ENCODE measurements at regions not wholly inside any gene's neighbourhood (a gene's known extent, or its start where the extent isn't known, plus 50 kb on each side); places are given as distances from the start of the nearest gene placed in this dataset.
"Not testable (repeated sequence)": the region's sequence is repeated elsewhere in the genome, so short reads cannot be mapped to it uniquely, and the experiment has no call there.

DNA sequence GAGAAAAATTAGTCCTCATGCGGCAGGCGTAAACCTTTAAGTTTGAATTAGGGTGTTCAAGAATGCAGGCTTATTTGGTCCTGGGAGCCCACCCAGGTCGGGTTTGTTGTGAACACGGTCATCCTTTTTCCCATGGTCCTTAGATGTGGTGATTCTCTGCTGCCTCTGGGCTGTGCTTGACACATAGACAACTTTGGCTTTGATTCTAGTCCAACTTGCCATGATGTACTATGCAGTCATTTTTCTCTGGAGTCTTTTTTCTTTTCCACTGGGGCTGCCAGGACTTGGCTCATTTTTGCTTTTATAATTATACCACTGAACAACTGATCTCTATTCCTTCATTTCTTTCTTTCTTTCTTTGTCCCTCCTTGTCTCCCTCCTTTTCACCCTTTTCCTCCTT lies 218.6 kb downstream of the SREK1 start:
- no peak for DNase-seq
- Histone ChIP-seq H3K4me3 (no peak overlapping the region), H3K27me3 (no peaks in the 10 kb centered on the region; the same call in 1 of the 2 replicates), H3K36me3 (no peaks in the 10 kb centered on the region), H3K9me3 (no peaks in the 10 kb centered on the region)

DNA sequence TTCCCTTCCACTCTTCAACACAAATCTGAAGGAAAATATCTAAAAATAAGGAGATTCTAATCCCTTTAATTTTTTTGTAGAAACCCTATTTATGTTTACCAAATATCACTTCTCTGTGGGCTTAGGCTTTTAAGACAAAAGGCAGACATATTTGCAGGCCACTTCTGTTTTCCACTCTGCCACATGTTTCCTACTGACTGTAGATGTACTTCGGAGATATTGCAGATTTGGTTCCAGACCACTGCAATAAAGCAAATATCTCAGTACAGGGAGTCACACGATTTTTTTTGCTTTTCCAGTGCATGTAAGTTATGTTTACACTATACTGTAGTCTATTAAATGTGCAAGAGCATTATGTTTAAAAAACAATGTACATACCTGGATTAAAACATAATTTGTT lies 219.0 kb downstream of the SREK1 start:
- Histone ChIP-seq H3K27me3 (no peaks in the 10 kb centered on the region; the same call in 1 of the 2 replicates), H3K36me3 (no peaks in the 10 kb centered on the region), H3K4me3 (no peak overlapping the region), H3K9me3 (no peaks in the 10 kb centered on the region)
- no peak for DNase-seq

DNA sequence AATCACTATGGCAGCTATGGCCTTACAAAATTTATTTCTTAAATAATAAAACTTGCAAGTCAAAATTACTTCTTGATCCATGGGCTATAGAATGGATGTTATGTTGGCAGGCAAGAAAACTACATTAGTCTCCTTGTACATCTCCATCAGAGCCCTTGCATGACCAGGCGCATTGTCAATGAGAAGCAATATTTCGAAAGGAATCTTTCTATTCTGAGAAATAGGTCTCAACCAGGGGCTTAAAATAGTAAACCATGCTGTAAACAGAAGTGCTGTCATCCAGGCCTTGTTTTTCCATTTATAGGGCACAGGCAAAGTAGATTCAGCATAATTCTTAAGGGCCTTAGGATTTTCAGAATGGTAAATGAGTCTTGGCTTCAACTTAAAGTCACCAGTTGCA lies 220.1 kb downstream of the SREK1 start:
- H3K4me3 ChIP-seq = no peak overlapping the region
- no peaks in the 10 kb centered on the region; the same call in 1 of the 2 replicates for H3K27me3 ChIP-seq
- no peaks in the 10 kb centered on the region for H3K9me3 ChIP-seq
- no peaks in the 10 kb centered on the region for H3K36me3 ChIP-seq
- DNase-seq = no peak

DNA sequence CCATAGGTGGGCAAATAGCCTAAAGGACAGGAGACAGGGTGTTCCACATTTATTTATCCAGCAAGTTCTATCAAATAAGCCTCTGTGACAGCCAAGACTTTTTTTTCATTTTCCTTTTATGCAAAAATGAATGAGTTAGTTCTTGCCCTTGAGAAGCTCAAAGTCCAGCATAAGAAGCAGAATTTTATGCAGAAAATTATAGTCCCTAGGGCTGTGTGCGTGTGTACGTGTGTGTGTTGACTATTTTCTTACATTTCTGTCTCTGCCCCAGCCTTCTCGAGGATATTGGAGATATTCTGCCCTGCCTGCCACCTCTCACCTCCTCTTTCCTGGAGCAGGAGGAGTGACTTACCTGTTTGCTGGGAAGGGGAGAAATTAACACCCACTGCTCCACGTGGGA lies 221.9 kb downstream of the SREK1 start:
- H3K27me3 ChIP-seq = no peaks in the 10 kb centered on the region
- DNase-seq = no peak
- no peaks in the 10 kb centered on the region for H3K36me3 ChIP-seq
- no peak overlapping the region for H3K4me3 ChIP-seq
- H3K9me3 ChIP-seq = no peaks in the 10 kb centered on the region

DNA sequence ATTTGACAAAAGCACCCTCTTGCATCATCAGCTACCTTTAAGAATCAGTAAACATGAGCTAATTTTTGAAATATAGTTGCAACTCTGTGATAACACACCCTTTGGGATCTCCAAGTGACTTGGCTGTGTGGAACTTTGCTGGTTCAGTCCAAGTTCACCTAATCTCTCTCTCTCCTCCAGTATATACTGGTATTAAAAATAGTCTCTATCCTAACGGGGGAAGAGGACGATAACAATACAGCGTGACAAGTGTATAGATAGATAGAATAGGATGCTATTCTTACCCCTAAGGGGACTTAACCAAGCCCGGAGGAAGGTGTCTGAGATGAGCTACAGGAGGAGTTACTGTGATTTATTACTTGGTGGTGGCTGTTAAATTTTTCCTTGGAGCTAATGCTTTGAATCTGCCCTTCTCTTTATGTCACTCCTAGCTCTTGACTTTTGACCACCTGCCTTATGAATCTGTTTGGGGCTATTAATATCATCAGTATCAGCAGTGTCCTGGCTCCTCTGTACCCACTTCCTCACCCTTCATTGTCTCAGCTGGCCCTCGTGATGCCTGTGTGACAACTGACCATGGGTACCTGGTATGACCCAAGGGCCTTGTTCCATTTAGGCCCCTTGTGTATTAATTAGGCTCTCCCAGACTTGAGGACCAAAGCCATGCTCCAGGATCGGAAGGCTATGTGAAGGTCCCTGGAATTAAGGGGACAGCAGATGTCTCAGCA lies 223.9 kb downstream of the SREK1 start:
- H3K27me3 ChIP-seq = no peaks in the 10 kb centered on the region
- no peak overlapping the region for H3K4me3 ChIP-seq
- DNase-seq = no peak
- H3K9me3 ChIP-seq = no peaks in the 10 kb centered on the region
- no peaks in the 10 kb centered on the region for H3K36me3 ChIP-seq

DNA sequence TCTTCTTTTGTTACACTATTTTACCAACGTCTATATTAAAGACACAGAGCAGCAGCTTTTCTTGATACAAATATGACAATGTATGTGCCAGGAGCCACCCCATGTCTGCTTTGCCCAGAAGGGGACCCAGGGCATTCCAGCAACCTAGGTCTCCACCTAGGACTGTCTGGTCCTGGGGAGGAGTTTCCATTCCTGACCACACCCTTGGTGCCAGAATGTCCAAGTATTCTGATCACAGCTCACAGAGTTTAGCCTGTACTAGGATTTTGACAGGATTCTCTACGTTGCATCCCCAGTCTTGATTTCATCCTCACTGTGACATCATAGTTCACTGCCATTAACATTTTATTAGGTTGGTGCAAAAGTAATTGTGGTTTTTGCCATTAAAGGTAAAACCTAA lies 224.7 kb downstream of the SREK1 start:
- no peak for DNase-seq
- Histone ChIP-seq H3K27me3 (no peaks in the 10 kb centered on the region), H3K4me3 (no peak overlapping the region), H3K9me3 (no peaks in the 10 kb centered on the region), H3K36me3 (no peaks in the 10 kb centered on the region)

DNA sequence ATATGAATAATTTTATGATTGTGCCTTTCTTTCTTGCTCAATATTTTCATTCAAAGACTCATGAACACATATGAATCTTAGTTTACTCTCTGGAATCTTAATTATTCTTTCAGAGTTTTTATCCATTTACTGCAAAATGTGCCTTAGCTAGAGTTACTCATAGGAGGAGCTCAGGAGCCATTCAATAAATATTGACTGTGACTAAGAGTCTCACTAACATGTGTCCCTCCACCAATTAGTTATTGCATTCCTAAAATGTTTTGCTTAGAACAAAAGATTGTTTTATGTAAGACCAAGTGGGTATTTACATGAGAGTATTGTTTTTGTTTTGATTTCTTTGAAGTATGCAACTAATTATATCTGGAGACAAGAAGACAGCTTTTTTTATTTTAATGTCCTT lies 218.4 kb upstream of the MAST4 start:
- Histone ChIP-seq H3K9me3 (no peaks in the 10 kb centered on the region), H3K27me3 (no peaks in the 10 kb centered on the region; the same call in 1 of the 2 replicates), H3K4me3 (no peak overlapping the region), H3K36me3 (no peaks in the 10 kb centered on the region)
- no peak for DNase-seq

DNA sequence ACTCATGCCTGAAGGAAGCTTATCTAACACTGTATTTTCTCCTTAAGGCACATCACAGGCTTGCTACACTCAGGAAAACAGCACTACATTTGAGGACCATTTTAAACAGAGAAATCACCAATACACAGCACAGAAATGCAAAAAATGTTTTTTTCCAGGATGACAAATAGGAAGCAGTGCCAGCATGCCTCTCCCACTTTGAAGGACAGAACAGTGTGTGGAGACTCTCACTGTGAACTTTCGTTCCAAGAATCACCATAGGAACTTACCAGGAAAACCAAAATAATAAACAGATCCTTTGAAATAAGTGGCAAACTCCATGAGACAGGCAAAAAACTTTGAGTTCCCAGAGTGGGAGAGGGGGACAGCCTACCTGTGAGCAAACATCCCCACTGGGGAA lies 217.8 kb upstream of the MAST4 start:
- no peak overlapping the region for H3K4me3 ChIP-seq
- DNase-seq = no peak

DNA sequence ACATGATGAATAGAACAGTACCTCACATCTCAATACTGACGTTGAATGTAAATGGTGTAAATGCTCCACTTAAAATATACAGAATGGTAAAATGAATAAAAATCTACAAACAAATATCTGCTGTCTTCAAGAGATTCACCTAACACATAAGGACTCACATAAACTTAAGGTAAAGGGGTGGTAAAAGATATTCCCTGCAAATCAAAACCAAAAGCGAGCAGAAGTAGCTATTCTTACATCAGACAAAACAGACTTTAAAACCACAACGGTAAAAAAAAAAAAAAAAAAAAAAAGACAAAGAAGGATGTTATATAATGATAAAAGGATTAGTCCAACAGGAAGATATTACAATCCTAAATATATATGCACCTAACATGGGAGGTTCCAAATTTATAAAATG lies 214.0 kb upstream of the MAST4 start:
- no peaks in the 10 kb centered on the region for H3K27me3 ChIP-seq
- H3K4me3 ChIP-seq = no peak overlapping the region
- H3K36me3 ChIP-seq = no peaks in the 10 kb centered on the region
- no peak for DNase-seq
- no peaks in the 10 kb centered on the region for H3K9me3 ChIP-seq

More for the DNA sequence above, 217.8 kb upstream of the MAST4 start:
- no peaks in the 10 kb centered on the region for H3K36me3 ChIP-seq
- H3K27me3 ChIP-seq = no peaks in the 10 kb centered on the region; the same call in 1 of the 2 replicates
- H3K9me3 ChIP-seq = no peaks in the 10 kb centered on the region

DNA sequence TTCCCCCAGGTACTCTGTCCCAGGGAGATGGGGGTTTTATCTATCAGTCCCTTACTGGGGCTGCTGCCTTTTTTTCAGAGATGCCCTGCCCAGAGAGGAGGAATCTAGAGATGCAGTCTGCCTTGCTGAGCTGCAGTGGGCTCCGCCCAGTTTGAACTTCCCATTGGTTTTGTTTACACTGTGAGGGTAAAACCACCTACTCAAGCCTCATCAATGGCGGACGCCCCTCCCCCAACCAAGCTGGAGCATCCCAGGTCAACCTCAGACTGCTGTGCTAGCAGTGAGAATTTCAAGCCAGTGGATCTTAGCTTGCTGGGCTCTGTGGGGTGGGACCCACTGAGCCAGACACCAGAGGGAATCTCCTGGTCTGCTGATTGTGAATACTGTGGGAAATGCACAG lies 191.0 kb upstream of the MAST4 start:
- H3K4me3 ChIP-seq, DNase-seq, H3K36me3 ChIP-seq, H3K27me3 ChIP-seq, H3K9me3 ChIP-seq: not testable (repeated sequence)

DNA sequence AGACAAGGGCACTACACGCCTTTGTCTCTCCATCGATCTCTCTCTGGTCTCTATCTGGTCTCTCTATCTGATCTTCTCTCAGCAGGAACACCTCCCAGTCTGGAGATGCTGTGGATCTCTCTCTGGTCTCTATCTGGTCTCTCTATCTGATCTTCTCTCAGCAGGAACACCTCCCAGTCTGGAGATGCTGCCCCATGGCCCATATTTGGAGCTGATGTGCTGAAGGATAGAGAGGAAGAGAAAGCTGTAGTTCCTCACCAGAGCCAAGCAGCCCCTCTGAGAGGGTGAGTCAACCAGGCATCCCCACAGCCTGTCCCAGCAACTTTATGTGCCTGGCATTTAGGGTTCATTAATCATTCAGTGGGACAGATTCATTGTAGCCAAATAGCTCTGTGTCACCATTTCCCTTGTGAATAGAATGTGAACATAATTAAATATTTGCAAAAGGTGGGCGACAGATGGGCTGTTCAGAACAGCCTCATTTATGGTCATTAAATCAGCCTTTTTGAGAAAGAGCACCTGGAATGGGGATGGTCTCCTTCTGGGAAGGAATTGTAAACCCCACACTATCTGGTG lies 189.3 kb upstream of the MAST4 start:
- DNase-seq = no peak
- H3K9me3 ChIP-seq = no peaks in the 10 kb centered on the region
- no peaks in the 10 kb centered on the region for H3K27me3 ChIP-seq
- no peaks in the 10 kb centered on the region for H3K36me3 ChIP-seq
- H3K4me3 ChIP-seq = no peak overlapping the region

DNA sequence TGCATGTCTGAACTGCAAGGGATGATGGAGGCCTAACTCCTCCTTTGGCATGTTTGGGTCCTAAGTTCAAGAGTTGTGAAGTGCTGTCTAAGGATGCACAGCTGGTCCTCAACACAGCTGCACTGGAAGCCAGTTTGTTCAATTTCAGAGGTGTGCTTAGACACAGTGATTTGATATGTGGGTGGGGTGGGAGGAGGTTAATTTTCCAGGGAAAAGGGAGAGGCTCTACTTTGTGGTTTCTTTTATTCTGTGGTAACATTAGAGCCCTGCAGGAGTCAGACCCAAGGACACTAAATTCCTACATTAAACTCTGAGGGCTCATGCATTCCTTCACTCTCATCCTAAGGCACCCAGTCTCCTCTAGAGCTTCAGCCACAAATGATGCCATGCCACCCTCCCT lies 188.4 kb upstream of the MAST4 start:
- DNase-seq = no peak
- Histone ChIP-seq H3K9me3 (no peaks in the 10 kb centered on the region), H3K36me3 (no peaks in the 10 kb centered on the region), H3K27me3 (no peaks in the 10 kb centered on the region), H3K4me3 (no peak overlapping the region)

DNA sequence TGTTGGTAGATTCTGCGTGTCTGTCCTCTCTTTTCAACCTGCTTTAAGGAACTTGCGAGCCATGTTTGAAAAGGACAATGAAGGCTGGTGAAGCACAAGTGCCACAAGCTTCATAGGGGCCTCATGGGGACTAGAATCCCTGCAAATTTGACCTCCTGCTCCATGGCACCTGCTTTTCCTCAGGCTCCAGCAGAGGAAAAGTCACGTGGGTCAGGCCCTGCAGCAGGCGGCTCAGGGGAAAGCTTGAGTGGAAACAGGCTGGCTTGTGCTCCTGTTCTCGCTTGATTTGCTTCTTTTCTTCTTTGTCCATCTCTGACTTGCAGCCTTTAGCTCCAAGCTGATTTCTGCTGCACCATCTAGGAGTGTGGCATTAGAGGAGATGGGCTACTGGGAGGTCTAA lies 187.6 kb upstream of the MAST4 start:
- Histone ChIP-seq H3K27me3 (no peaks in the 10 kb centered on the region), H3K4me3 (no peak overlapping the region), H3K9me3 (no peaks in the 10 kb centered on the region), H3K36me3 (no peaks in the 10 kb centered on the region)
- DNase-seq = no peak

DNA sequence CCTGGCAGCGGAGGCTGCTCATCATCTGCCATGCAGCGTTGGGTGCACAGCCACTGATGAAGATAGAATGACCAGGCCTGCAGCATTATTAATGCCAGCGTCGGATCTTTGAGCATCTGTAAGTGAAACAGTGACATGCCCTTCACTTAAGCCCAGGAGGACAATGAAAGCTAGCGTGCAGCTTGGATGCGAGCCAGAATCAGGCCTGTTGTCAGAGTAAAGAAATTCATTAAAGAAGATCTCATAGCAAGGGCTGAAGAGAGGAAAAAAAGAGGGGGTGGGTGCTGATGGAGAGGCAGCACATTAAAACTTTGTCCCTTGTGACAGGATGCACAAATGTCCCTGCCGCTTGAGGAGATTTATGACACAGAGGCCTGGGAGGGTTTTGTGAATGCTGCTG lies 186.1 kb upstream of the MAST4 start:
- Histone ChIP-seq H3K27me3 (no peaks in the 10 kb centered on the region), H3K36me3 (no peaks in the 10 kb centered on the region), H3K4me3 (no peak overlapping the region), H3K9me3 (no peaks in the 10 kb centered on the region)
- DNase-seq = no peak

DNA sequence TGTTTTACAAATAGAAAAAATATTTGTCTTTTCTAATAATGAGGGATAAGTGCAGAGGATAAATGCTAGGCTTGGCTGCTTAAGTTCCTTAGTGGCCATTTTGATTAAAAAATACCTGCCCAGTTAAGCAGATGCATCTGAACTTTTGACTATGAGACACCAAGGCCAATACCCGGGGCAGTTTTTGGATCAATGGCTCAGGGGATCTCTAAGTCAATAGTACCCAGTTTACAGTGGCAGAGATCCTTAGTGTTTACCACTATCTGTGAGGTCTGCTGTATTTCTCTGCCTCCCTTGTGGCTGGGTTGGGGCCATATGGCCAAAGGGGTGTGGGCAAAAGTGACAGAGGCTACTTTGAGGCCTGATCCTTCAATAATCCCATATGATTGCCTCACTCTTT lies 184.5 kb upstream of the MAST4 start:
- no peak overlapping the region for H3K4me3 ChIP-seq
- no peaks in the 10 kb centered on the region for H3K9me3 ChIP-seq
- no peaks in the 10 kb centered on the region for H3K36me3 ChIP-seq
- no peaks in the 10 kb centered on the region for H3K27me3 ChIP-seq
- DNase-seq = no peak

DNA sequence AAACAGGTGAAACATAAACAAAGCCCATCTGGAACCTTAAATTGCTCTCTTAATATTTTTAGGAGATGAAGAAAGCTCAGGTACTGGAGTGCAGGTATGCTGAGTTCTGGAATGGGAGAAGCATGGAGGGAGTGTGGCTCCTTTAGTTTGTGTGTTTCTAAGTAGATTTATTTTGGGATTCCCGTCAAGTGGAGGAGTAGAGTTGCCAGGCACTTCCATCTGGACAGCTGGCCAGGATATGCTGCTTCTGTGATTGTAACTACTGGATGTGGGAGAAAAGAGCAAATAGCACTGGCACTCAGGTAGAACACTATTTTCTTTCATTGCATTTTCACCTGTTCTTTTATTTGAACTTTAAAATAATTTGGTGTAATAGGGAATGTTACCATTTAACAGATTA lies 182.3 kb upstream of the MAST4 start:
- DNase-seq = no peak

DNA sequence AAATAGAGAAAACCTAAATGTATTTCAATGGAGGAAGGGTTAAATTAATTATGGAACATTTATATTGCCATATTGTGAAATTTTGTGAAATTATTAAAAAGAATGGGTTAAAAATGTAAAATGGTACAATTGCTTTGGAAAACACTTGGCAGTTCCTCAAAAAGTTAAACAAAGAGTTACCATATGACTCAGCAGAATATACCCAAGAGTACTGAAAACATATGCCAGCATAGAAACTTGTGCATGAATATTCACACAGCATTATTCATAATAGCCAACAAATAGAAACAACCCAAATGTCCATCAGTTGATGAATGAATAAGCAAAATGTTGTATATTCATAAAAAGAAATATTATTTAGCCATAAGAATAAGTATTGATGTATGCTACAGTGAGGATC lies 181.0 kb upstream of the MAST4 start:
- DNase-seq = no peak
- H3K36me3 ChIP-seq = no peaks in the 10 kb centered on the region
- H3K9me3 ChIP-seq = no peaks in the 10 kb centered on the region
- no peaks in the 10 kb centered on the region for H3K27me3 ChIP-seq
- no peak overlapping the region for H3K4me3 ChIP-seq

More for the DNA sequence above, 182.3 kb upstream of the MAST4 start:
- no peaks in the 10 kb centered on the region for H3K27me3 ChIP-seq
- no peak overlapping the region for H3K4me3 ChIP-seq
- no peaks in the 10 kb centered on the region for H3K9me3 ChIP-seq
- no peaks in the 10 kb centered on the region for H3K36me3 ChIP-seq

DNA sequence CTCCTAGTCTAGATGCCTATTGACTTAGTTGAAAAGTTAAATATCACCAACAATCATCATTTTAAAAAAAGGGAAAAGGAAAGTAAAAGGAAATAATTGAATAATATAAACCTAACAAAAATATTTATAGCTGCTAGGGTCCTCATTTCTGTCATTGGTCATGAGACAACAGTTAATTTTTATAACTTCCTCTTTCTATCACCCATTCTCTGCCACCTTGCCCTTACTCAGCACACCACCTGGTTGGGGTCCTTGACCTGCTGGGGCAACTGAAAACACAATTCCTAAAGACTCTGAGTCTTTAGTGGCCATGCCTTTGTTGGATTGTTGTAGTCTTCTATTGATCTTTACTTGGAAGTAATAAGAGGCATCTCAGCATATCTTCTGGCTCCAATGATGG lies 179.5 kb upstream of the MAST4 start:
- Histone ChIP-seq H3K36me3 (no peaks in the 10 kb centered on the region), H3K4me3 (no peak overlapping the region), H3K27me3 (no peaks in the 10 kb centered on the region), H3K9me3 (no peaks in the 10 kb centered on the region)
- no peak for DNase-seq
